Mesenchymal stem cell (in vitro differentiated cells and primary cell): ENCODE measurements at regions not wholly inside any gene's neighbourhood (a gene's known extent, or its start where the extent isn't known, plus 50 kb on each side); places are given as distances from the start of the nearest gene placed in this dataset.
"Not testable (repeated sequence)": the region's sequence is repeated elsewhere in the genome, so short reads cannot be mapped to it uniquely, and the experiment has no call there.

Experiments used
- DNase-seq: peaks from one replicate; pipeline ENCODE4 v3.0.0-alpha.2; 2013
- H2AFZ ChIP-seq: one replicate; pipeline ENCODE4 v1.6.1; 2013; ENCODE audit warnings: low read depth, mild to moderate bottlenecking, control low read depth, inconsistent platforms, low read length, moderate library complexity
- H2AK5ac ChIP-seq: 2 replicates; pipeline ENCODE4 v1.6.1; 2013; ENCODE audit warnings: low read length, moderate library complexity, mild to moderate bottlenecking, inconsistent platforms; ENCODE audit not compliant: severe bottlenecking
- H2BK120ac ChIP-seq: one replicate; pipeline ENCODE4 v1.6.1; 2013; ENCODE audit warnings: low read depth, mild to moderate bottlenecking, inconsistent platforms, low read length, moderate library complexity
- H2BK12ac ChIP-seq, 2 experiments: one replicate each; pipeline ENCODE4 v1.6.1; 2013; ENCODE audit warnings: inconsistent platforms in 2 of 2, low read length in 2 of 2, mild to moderate bottlenecking in 2 of 2, moderate library complexity in 2 of 2, control low read depth in 1 of 2
- H2BK15ac ChIP-seq: one replicate; pipeline ENCODE4 v1.6.1; 2013; ENCODE audit warnings: mild to moderate bottlenecking, low read depth, inconsistent platforms; ENCODE audit not compliant: poor library complexity, severe bottlenecking
- H2BK5ac ChIP-seq: 2 replicates; pipeline ENCODE4 v1.6.1; 2013; ENCODE audit warnings: low read depth, mild to moderate bottlenecking, low read length, control low read depth, inconsistent platforms; ENCODE audit not compliant: poor library complexity, severe bottlenecking
- H3K14ac ChIP-seq, 2 experiments: one replicate each; pipeline ENCODE4 v1.6.1; 2013; ENCODE audit warnings: inconsistent platforms in 2 of 2, low read length in 2 of 2, control low read depth in 1 of 2, mild to moderate bottlenecking in 1 of 2, moderate library complexity in 1 of 2
- H3K18ac ChIP-seq, 2 experiments: one replicate each; pipeline ENCODE4 v1.6.1; 2013; ENCODE audit warnings: inconsistent platforms in 2 of 2, low read length in 2 of 2, control low read depth in 1 of 2, low read depth in 1 of 2, mild to moderate bottlenecking in 1 of 2
- H3K23ac ChIP-seq, 2 experiments: one replicate each; pipeline ENCODE4 v1.6.1; 2013; ENCODE audit warnings: inconsistent platforms in 2 of 2, low read length in 2 of 2, mild to moderate bottlenecking in 2 of 2, moderate library complexity in 2 of 2, control low read depth in 1 of 2
- H3K27ac ChIP-seq: 2 replicates; pipeline ENCODE4 v1.5.1; 2013; ENCODE audit warnings: mild to moderate bottlenecking, moderate library complexity, low read length, control low read depth, inconsistent platforms; ENCODE audit not compliant: poor library complexity, severe bottlenecking
- H3K27me3 ChIP-seq, 2 experiments: 2 replicates each; pipeline versions ENCODE4 v1.6.1 to v1.7.0; 2013; ENCODE audit warnings: low read length in 2 of 2, mild to moderate bottlenecking in 2 of 2, moderate library complexity in 2 of 2, control low read depth in 1 of 2, inconsistent platforms in 1 of 2; ENCODE audit not compliant: control insufficient read depth in 1 of 2, insufficient read depth in 1 of 2
- H3K36me3 ChIP-seq, 2 experiments: 2 replicates each; pipeline versions ENCODE4 v1.6.1 to v1.7.0; 2013; ENCODE audit warnings: low read length in 2 of 2, control low read depth in 1 of 2, inconsistent platforms in 1 of 2, low read depth in 1 of 2, mild to moderate bottlenecking in 1 of 2; ENCODE audit not compliant: insufficient read depth in 2 of 2, control insufficient read depth in 1 of 2
- H3K4ac ChIP-seq, 2 experiments: one replicate each; pipeline ENCODE4 v1.6.1; 2013; ENCODE audit warnings: inconsistent platforms in 2 of 2, low read length in 2 of 2, mild to moderate bottlenecking in 2 of 2, moderate library complexity in 2 of 2, control low read depth in 1 of 2, low read depth in 1 of 2
- H3K4me1 ChIP-seq: 2 replicates; pipeline ENCODE4 v1.6.1; 2013; ENCODE audit warnings: low read depth, low read length, control low read depth; ENCODE audit not compliant: control insufficient read depth, insufficient read depth
- H3K4me2 ChIP-seq: 2 replicates; pipeline ENCODE4 v1.6.1; 2013; ENCODE audit warnings: low read length, mild to moderate bottlenecking, inconsistent platforms; ENCODE audit not compliant: poor library complexity, severe bottlenecking
- H3K4me3 ChIP-seq, 2 experiments: 2 replicates each; pipeline versions ENCODE4 v1.5.1 to v1.7.0; 2013; ENCODE audit warnings: low read length in 2 of 2, mild to moderate bottlenecking in 2 of 2, control low read depth in 1 of 2, low read depth in 1 of 2; ENCODE audit not compliant: insufficient read depth in 1 of 2
- H3K79me1 ChIP-seq: replicated peaks from 2 replicates; pipeline ENCODE4 v1.6.1; 2013; ENCODE audit warnings: mild to moderate bottlenecking, control low read depth, low read length, inconsistent platforms; ENCODE audit not compliant: poor library complexity, severe bottlenecking
- H3K9ac ChIP-seq: 2 replicates; pipeline ENCODE4 v1.7.0; 2013; ENCODE audit warnings: mild to moderate bottlenecking, low read length, moderate library complexity
- H3K9me3 ChIP-seq: 2 replicates; pipeline ENCODE4 v1.7.0; 2013; ENCODE audit warnings: mild to moderate bottlenecking, low read length; ENCODE audit not compliant: control insufficient read depth
- H4K8ac ChIP-seq: one replicate; pipeline ENCODE4 v1.6.1; 2013; ENCODE audit warnings: inconsistent platforms, mild to moderate bottlenecking, low read length, moderate library complexity
- H4K91ac ChIP-seq: one replicate; pipeline ENCODE4 v1.6.1; 2013; ENCODE audit warnings: mild to moderate bottlenecking, low read length, inconsistent platforms
- WGBS: methylation state at CpG from one replicate; pipeline ENCODE4 v1.1.7; 2013; ENCODE audit warnings: mixed read lengths; 5-methylcytosine and 5-hydroxymethylcytosine counted together

- Histone ChIP-seq H2BK15ac (no peak overlapping the region), H3K79me1 (peaks cover 7% of the 10 kb centered on the region), H4K91ac (no peak overlapping the region), H3K14ac (no peak overlapping the region), H2BK5ac (no peak overlapping the region), H3K4ac (no peak overlapping the region), H2BK12ac (no peak overlapping the region), H3K4me3 (no peak overlapping the region), H2AK5ac (no peak overlapping the region), H3K27ac (no peak overlapping the region), H3K27me3 (no peaks in the 10 kb centered on the region), H2BK120ac (no peak overlapping the region), H3K9me3 (peaks cover 5% of the 10 kb centered on the region), H3K36me3 (peaks cover 0 to 4% of the 10 kb centered on the region in 2 experiments), H2AFZ (no peak overlapping the region), H3K4me2 (no peak overlapping the region), H3K18ac (no peak overlapping the region), H4K8ac (no peak overlapping the region), H3K4me1 (no peaks in the 10 kb centered on the region), H3K9ac (no peak overlapping the region), H3K23ac (no peak overlapping the region)
- no peak for DNase-seq
- WGBS, result no CpG with 5 or more reads among the region's 1 CpG
These were observed 88.0 kb downstream of the KBTBD2 start for GRCh38 chr7:32803406-32804141.

GRCh38 chr7:32802305-32802910, 89.2 kb downstream of the KBTBD2 start:
- H3K27ac ChIP-seq, result no peak overlapping the region
- H3K4me1 ChIP-seq, result no peaks in the 10 kb centered on the region
- no peak overlapping the region for H2BK15ac ChIP-seq
- WGBS, result 74% methylated on average over 3 of the region's 3 CpGs
- no peak overlapping the region for H3K4me3 ChIP-seq
- H3K18ac ChIP-seq, result no peak overlapping the region
- H4K8ac ChIP-seq, result no peak overlapping the region
- H3K9me3 ChIP-seq, result peaks cover 5% of the 10 kb centered on the region
- H2BK5ac ChIP-seq, result no peak overlapping the region
- peaks cover 7% of the 10 kb centered on the region for H3K79me1 ChIP-seq
- H3K36me3 ChIP-seq, result peaks cover 0 to 4% of the 10 kb centered on the region in 2 experiments
- H3K9ac ChIP-seq, result no peak overlapping the region
- no peak overlapping the region for H2BK120ac ChIP-seq
- no peaks in the 10 kb centered on the region for H3K27me3 ChIP-seq
- H2BK12ac ChIP-seq, result no peak overlapping the region
- no peak overlapping the region for H2AK5ac ChIP-seq
- no peak overlapping the region for H4K91ac ChIP-seq
- no peak overlapping the region for H3K23ac ChIP-seq
- H3K14ac ChIP-seq, result no peak overlapping the region
- DNase-seq, result no peak
- no peak overlapping the region for H3K4me2 ChIP-seq
- no peak overlapping the region for H2AFZ ChIP-seq
- no peak overlapping the region for H3K4ac ChIP-seq

GRCh38 chr7:32793053-32793452, 98.5 kb downstream of the KBTBD2 start:
- not testable (repeated sequence) for H2AFZ ChIP-seq, H3K36me3 ChIP-seq, H3K4me1 ChIP-seq, H3K18ac ChIP-seq, H3K14ac ChIP-seq, H3K4ac ChIP-seq, H3K9me3 ChIP-seq, H3K23ac ChIP-seq, H3K79me1 ChIP-seq, H2AK5ac ChIP-seq, DNase-seq, H2BK15ac ChIP-seq, H4K8ac ChIP-seq, H4K91ac ChIP-seq, H3K4me3 ChIP-seq, H2BK5ac ChIP-seq, H2BK120ac ChIP-seq, H3K27ac ChIP-seq, H3K9ac ChIP-seq, H3K4me2 ChIP-seq, H2BK12ac ChIP-seq
- peaks cover 0 to 19% of the 10 kb centered on the region in 2 experiments for H3K27me3 ChIP-seq
- whole genome bisulfite sequencing, result 83% methylated on average over 1 of the region's 5 CpGs

DNA sequence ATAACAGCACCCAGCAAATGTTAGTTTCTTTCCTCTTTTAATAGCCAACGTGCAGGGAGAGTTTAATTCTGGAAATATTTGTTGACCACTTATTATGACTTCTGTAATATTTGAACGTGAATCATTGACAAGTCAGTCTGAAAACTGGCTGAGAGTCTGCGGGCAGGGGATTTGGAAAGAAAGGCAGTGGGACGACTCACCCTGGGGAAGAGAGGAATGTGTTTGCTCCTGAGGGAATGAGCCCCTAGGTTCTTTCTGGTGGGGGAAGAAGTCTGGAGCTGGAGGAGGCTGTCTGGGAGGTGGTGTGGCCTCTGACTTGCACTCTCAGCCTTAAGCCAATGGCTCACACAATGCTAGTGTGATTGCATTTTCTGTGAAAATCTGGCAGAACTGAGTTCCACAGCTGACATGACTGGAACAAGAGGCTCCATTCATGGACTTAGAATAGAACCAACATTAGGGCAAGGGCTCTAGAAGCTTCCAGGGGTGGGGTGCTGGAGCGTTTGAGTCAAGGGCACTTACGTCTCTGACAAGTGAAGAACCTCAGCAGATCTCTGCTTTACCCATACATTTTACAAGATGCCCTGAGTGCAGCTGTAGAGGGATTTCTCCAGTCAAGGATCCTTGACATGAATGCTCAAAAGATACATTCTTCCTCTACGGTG, 100.7 kb downstream of the KBTBD2 start:
- WGBS, result 70% methylated on average over 7 of the region's 7 CpGs

More for the DNA sequence above, 100.7 kb downstream of the KBTBD2 start:
- H2BK12ac ChIP-seq, H2AK5ac ChIP-seq, H3K4ac ChIP-seq, H3K27ac ChIP-seq, H2AFZ ChIP-seq, H3K79me1 ChIP-seq, H3K4me1 ChIP-seq, H3K9me3 ChIP-seq, H3K23ac ChIP-seq, H3K4me3 ChIP-seq, H2BK5ac ChIP-seq, H3K9ac ChIP-seq, H3K36me3 ChIP-seq, H4K91ac ChIP-seq, H3K18ac ChIP-seq, H3K4me2 ChIP-seq, H4K8ac ChIP-seq, H2BK15ac ChIP-seq, H3K14ac ChIP-seq, H2BK120ac ChIP-seq: not testable (repeated sequence)
- H3K27me3 ChIP-seq, result peaks cover 0 to 25% of the 10 kb centered on the region in 2 experiments
- DNase-seq, result peak; percentile 51
